Endothelial cell of umbilical vein (primary cell): ENCODE measurements at regions not wholly inside any gene's neighbourhood (a gene's known extent, or its start where the extent isn't known, plus 50 kb on each side); places are given as distances from the start of the nearest gene placed in this dataset.

Experiments
- BruUV-seq: library from RNA; stranded (reverse); fragments of 400-500 nt; replicated peaks from 2 replicates; lab custom pipeline; 2021; lab: Mats Ljungman, UMichigan
- CTCF ChIA-PET: fragments of 300-600, 350-600 bp; sonication (Branson Sonifier 250); formaldehyde crosslinking; loops from one replicate; lab custom pipeline; 2021; ENCODE audit warnings: antibody characterized with exemption, inconsistent platforms; lab: Charles Lee
- POLR2A ChIA-PET: fragments of 300-600, 350-600 bp; sonication (Branson Sonifier 250); formaldehyde crosslinking; loops from one replicate; lab custom pipeline; 2021; ENCODE audit warnings: antibody characterized with exemption, inconsistent platforms; lab: Charles Lee
- DNase-seq: peaks from one replicate; pipeline ENCODE4 v3.0.0-alpha.2; 2011; ENCODE audit warnings: low read depth, low spot score
- FAIRE-seq: peaks from 2 replicates; lab custom pipeline; 2011; peaks lifted over from hg19 to GRCh38; lab: Jason Lieb, UNC
- H2AFZ ChIP-seq: 2 replicates; pipeline ENCODE4 v1.6.0; 2012; ENCODE audit warnings: low read depth, low read length, control low read depth, inconsistent platforms
- H3K27ac ChIP-seq: 2 replicates; pipeline ENCODE4 v1.5.1; 2011; ENCODE audit warnings: low read depth, mild to moderate bottlenecking, control low read depth, low read length, moderate library complexity; ENCODE audit not compliant: insufficient read depth
- H3K27me3 ChIP-seq, 2 experiments: 2 replicates each; pipeline versions ENCODE4 v1.6.0 to v1.6.1; 2011; ENCODE audit warnings: low read length in 2 of 2, mixed read lengths in 1 of 2; ENCODE audit not compliant: control insufficient read depth in 2 of 2, insufficient read depth in 2 of 2
- H3K36me3 ChIP-seq, 2 experiments: 2 replicates in 1 of 2; 3 replicates in 1 of 2; pipeline ENCODE4 v1.5.1; 2011; ENCODE audit warnings: low read length in 2 of 2, mild to moderate bottlenecking in 1 of 2, moderate library complexity in 1 of 2; ENCODE audit not compliant: control insufficient read depth in 2 of 2, insufficient read depth in 2 of 2; ENCODE audit errors: extremely low read depth in 1 of 2
- H3K4me1 ChIP-seq: 3 replicates; pipeline ENCODE4 v1.5.1; 2011; ENCODE audit warnings: mild to moderate bottlenecking, low read length; ENCODE audit not compliant: control insufficient read depth, insufficient read depth; ENCODE audit errors: extremely low read depth
- H3K4me2 ChIP-seq: 2 replicates; pipeline ENCODE4 v1.6.1; 2011; ENCODE audit warnings: low read length, control low read depth, mixed read lengths; ENCODE audit not compliant: insufficient read depth
- H3K4me3 ChIP-seq, 3 experiments: fragments of 200-600 bp in 1 of 3; sonication (generic), shearing (Covaris generic) in 1 of 3; replicated peaks in 1 of 3; 2 replicates each; pipeline ENCODE4 v1.5.1; 2011 to 2016; ENCODE audit warnings: control low read depth in 3 of 3, low read length in 3 of 3, mild to moderate bottlenecking in 2 of 3, inconsistent platforms in 1 of 3, low read depth in 1 of 3, moderate library complexity in 1 of 3; ENCODE audit not compliant: insufficient read depth in 1 of 3
- H3K79me2 ChIP-seq: 2 replicates; pipeline ENCODE4 v1.6.0; 2012; ENCODE audit warnings: low read length, inconsistent platforms; ENCODE audit not compliant: control insufficient read depth, insufficient read depth
- H3K9ac ChIP-seq: replicated peaks from 2 replicates; pipeline ENCODE3; 2011; ENCODE audit warnings: low read length, control low read depth; ENCODE audit not compliant: insufficient read depth; ENCODE audit errors: extremely low read depth
- H3K9me1 ChIP-seq: replicated peaks from 3 replicates; pipeline ENCODE4 v1.6.0; 2011; ENCODE audit warnings: mild to moderate bottlenecking, low read length; ENCODE audit not compliant: control insufficient read depth, insufficient read depth; ENCODE audit errors: extremely low read depth
- H3K9me3 ChIP-seq: replicated peaks from 2 replicates; pipeline ENCODE4 v1.5.1; 2012; ENCODE audit warnings: low read length, inconsistent platforms; ENCODE audit not compliant: control insufficient read depth, insufficient read depth
- H4K20me1 ChIP-seq: replicated peaks from 2 replicates; pipeline ENCODE3; 2011; ENCODE audit warnings: mild to moderate bottlenecking, low read length; ENCODE audit not compliant: control insufficient read depth, insufficient read depth; ENCODE audit errors: extremely low read depth
- CTCF ChIP-seq, 2 donors: IDR thresholded peaks; 1 replicate in 1 of 2; 2 replicates in 1 of 2; pipeline ENCODE4 v1.5.1; 2011; ENCODE audit warnings: low read length in 2 of 2, mild to moderate bottlenecking in 2 of 2, moderate library complexity in 2 of 2, control low read depth in 1 of 2, inconsistent platforms in 1 of 2, low read depth in 1 of 2; ENCODE audit not compliant: insufficient read depth in 1 of 2; ENCODE audit errors: extremely low read depth in 1 of 2
- EZH2 ChIP-seq: IDR thresholded peaks from 2 replicates; pipeline ENCODE4 v1.6.1; 2012; ENCODE audit warnings: borderline replicate concordance, low read depth, mild to moderate bottlenecking, moderate library complexity, low read length, inconsistent platforms; ENCODE audit not compliant: severe bottlenecking
- FOS ChIP-seq: IDR thresholded peaks from 2 replicates; pipeline ENCODE4 v1.6.1; 2011; ENCODE audit warnings: mild to moderate bottlenecking, low read length, moderate library complexity, borderline replicate concordance; ENCODE audit not compliant: insufficient read depth
- GATA2 ChIP-seq: IDR thresholded peaks from 2 replicates; pipeline ENCODE4 v1.7.0; 2011; ENCODE audit warnings: low read depth, mild to moderate bottlenecking, moderate library complexity, mixed read lengths, low read length; ENCODE audit not compliant: insufficient read length, insufficient read depth
- JUN ChIP-seq: IDR thresholded peaks from 2 replicates; pipeline ENCODE4 v1.6.1; 2011; ENCODE audit warnings: borderline replicate concordance, low read depth; ENCODE audit not compliant: insufficient read length, insufficient read depth
- MAX ChIP-seq: IDR thresholded peaks from 2 replicates; pipeline ENCODE4 v1.6.1; 2011; ENCODE audit not compliant: insufficient read depth, insufficient read length
- MYC ChIP-seq: IDR thresholded peaks from one replicate; pipeline ENCODE4 v1.6.1; 2011; ENCODE audit warnings: mild to moderate bottlenecking, low read depth, low read length
- POLR2A ChIP-seq: IDR thresholded peaks from 2 replicates; pipeline ENCODE4 v1.6.1; 2012; ENCODE audit warnings: low read depth, mild to moderate bottlenecking, control low read depth, low read length
- POLR2AphosphoS5 ChIP-seq: IDR thresholded peaks from 2 replicates; pipeline ENCODE4 v1.6.1; 2012; ENCODE audit warnings: low read depth, mild to moderate bottlenecking, control low read depth, low read length, moderate library complexity; ENCODE audit not compliant: insufficient read depth
- dilution Hi-C: fragments of 300-500 bp; cut with MboI; formaldehyde crosslinking; loops from one replicate; pipeline ENCODE4 v1.15.0; 2019; ENCODE audit warnings: low sequenced_read_pairs; ENCODE audit not compliant: extremely low pct_ligation_motif_present
- intact Hi-C: fragments of 100-400 bp; cut with micrococcal nuclease; formaldehyde crosslinking; loops from one replicate; pipeline ENCODE4 v1.10.0; 2022

- no peaks in the 10 kb centered on the region for H4K20me1 ChIP-seq
- POLR2A ChIA-PET: no interaction called here
- DNase-seq (no peak), FAIRE-seq (no peak)
- intact Hi-C loops: no loop called here
- H3K9me1 ChIP-seq: no peaks in the 10 kb centered on the region
- no peak overlapping the region for H3K9ac ChIP-seq
- H3K36me3 ChIP-seq: no peaks in the 10 kb centered on the region
- H2AFZ ChIP-seq: no peak overlapping the region
- CTCF ChIA-PET: no interaction called here
- no peaks in the 10 kb centered on the region for H3K9me3 ChIP-seq
- TF ChIP-seq EZH2 (no peak), MYC (no peak), GATA2 (no peak), POLR2AphosphoS5 (no peak), CTCF (IDR thresholded peaks at IDR 0.05; ENCODE audit: extremely low read depth in 1 of 2, insufficient read depth in 1 of 2, low read depth in 1 of 2, low read length in 2 of 2) (no peak), MAX (no peak), JUN (no peak), POLR2A (no peak), FOS (no peak)
- H3K4me1 ChIP-seq: no peaks in the 10 kb centered on the region
- no TSS peak for BruUV-seq
- H3K4me3 ChIP-seq: no peak overlapping the region
- H3K27me3 ChIP-seq: no peaks in the 10 kb centered on the region
- dilution Hi-C loops: no loop called here
- no peak overlapping the region for H3K27ac ChIP-seq
- H3K4me2 ChIP-seq: no peak overlapping the region
- H3K79me2 ChIP-seq: no peaks in the 10 kb centered on the region
These were observed 184.5 kb downstream of the ZPLD1 start for GRCh38 chr3:102619361-102619760.
